Type B pancreatic cell (in vitro differentiated cells): ENCODE measurements at regions not wholly inside any gene's neighbourhood (a gene's known extent, or its start where the extent isn't known, plus 50 kb on each side); places are given as distances from the start of the nearest gene placed in this dataset.

Experiments
- DNase-seq: peaks from one replicate; pipeline ENCODE4 v3.0.0; 2021; ENCODE audit warnings: mixed read lengths; ENCODE audit not compliant: unreplicated experiment; ENCODE audit errors: extremely low spot score
- H3K27ac Mint-ChIP-seq: 2 replicates; pipeline ENCODE4 v1.8.0; 2021; ENCODE audit warnings: mild to moderate bottlenecking, mixed read lengths
- H3K27me3 Mint-ChIP-seq: 2 replicates; pipeline ENCODE4 v1.8.0; 2021; ENCODE audit warnings: mixed read lengths
- H3K36me3 Mint-ChIP-seq: 2 replicates; pipeline ENCODE4 v1.8.0; 2021; ENCODE audit warnings: mixed read lengths
- H3K4me1 Mint-ChIP-seq: one replicate; pipeline ENCODE4 v1.8.0; 2021; ENCODE audit warnings: mixed read lengths; ENCODE audit not compliant: unreplicated experiment
- H3K4me3 Mint-ChIP-seq: 2 replicates; pipeline ENCODE4 v1.8.0; 2021; ENCODE audit warnings: mild to moderate bottlenecking, mixed read lengths
- H3K9me3 Mint-ChIP-seq: 2 replicates; pipeline ENCODE4 v1.8.0; 2021; ENCODE audit warnings: mixed read lengths
- CTCF ChIP-seq: fragments of 200-600 bp; sonication (generic); conservative IDR thresholded peaks from 2 replicates; pipeline ENCODE4 v1.5.0; 2021; ENCODE audit warnings: antibody characterized with exemption, mild to moderate bottlenecking

- Mint-ChIP-seq H3K9me3 (no peaks in the 10 kb centered on the region), H3K4me1 (peaks cover 21% of the 10 kb centered on the region), H3K4me3 (no peak overlapping the region), H3K27ac (no peak overlapping the region), H3K27me3 (peaks cover 52% of the 10 kb centered on the region), H3K36me3 (no peaks in the 10 kb centered on the region)
- DNase-seq: no peak
- no peak for TF ChIP-seq CTCF
Measured at GRCh38 chr16:55048745-55049144, 118.1 kb downstream of the IRX5 start.

- no peak for TF ChIP-seq CTCF
- DNase-seq: peak; percentile 55
- H3K27me3 Mint-ChIP-seq: peaks cover 60% of the 10 kb centered on the region
- H3K9me3 Mint-ChIP-seq: no peaks in the 10 kb centered on the region
- H3K27ac Mint-ChIP-seq: no peak overlapping the region
- peaks cover 16% of the 10 kb centered on the region for H3K4me1 Mint-ChIP-seq
- no peaks in the 10 kb centered on the region for H3K36me3 Mint-ChIP-seq
- no peak overlapping the region for H3K4me3 Mint-ChIP-seq
Measured at GRCh38 chr16:55051571-55052347, 121.1 kb downstream of the IRX5 start.

- H3K9me3 Mint-ChIP-seq: no peaks in the 10 kb centered on the region
- no peak for DNase-seq
- peaks cover 21% of the 10 kb centered on the region for H3K4me1 Mint-ChIP-seq
- H3K27ac Mint-ChIP-seq: no peak overlapping the region
- peaks cover 60% of the 10 kb centered on the region for H3K27me3 Mint-ChIP-seq
- no peak overlapping the region for H3K4me3 Mint-ChIP-seq
- no peak for TF ChIP-seq CTCF
- no peaks in the 10 kb centered on the region for H3K36me3 Mint-ChIP-seq
Measured at GRCh38 chr16:55052348-55052734, 121.7 kb downstream of the IRX5 start.

- Mint-ChIP-seq H3K36me3 (no peaks in the 10 kb centered on the region), H3K27ac (no peak overlapping the region), H3K4me1 (peaks cover 22% of the 10 kb centered on the region), H3K27me3 (peaks cover 60% of the 10 kb centered on the region), H3K9me3 (no peaks in the 10 kb centered on the region), H3K4me3 (no peak overlapping the region)
- peak; percentile 45 for DNase-seq
- no peak for TF ChIP-seq CTCF
Measured at GRCh38 chr16:55052741-55053415, 122.2 kb downstream of the IRX5 start.

GRCh38 chr16:55055262-55055661 is 124.6 kb downstream of the IRX5 start:
- Mint-ChIP-seq H3K4me3 (no peak overlapping the region), H3K27me3 (peaks cover 70% of the 10 kb centered on the region), H3K27ac (no peak overlapping the region), H3K9me3 (no peaks in the 10 kb centered on the region), H3K4me1 (peaks cover 22% of the 10 kb centered on the region), H3K36me3 (no peaks in the 10 kb centered on the region)
- DNase-seq: no peak
- no peak for TF ChIP-seq CTCF
